Activated naive CD8-positive, alpha-beta T cell treated with anti-CD3 and anti-CD28 coated beads, Interleukin-2, amount 50 U/mL, for 16 hours (primary cell): ENCODE measurements at regions not wholly inside any gene's neighbourhood (a gene's known extent, or its start where the extent isn't known, plus 50 kb on each side); places are given as distances from the start of the nearest gene placed in this dataset.
"Not testable (repeated sequence)": the region's sequence is repeated elsewhere in the genome, so short reads cannot be mapped to it uniquely, and the experiment has no call there.

Experiments used
- DNase-seq: peaks from one replicate; pipeline ENCODE4 v3.0.0-alpha.2; 2020; ENCODE audit warnings: low read depth, low spot score

DNA sequence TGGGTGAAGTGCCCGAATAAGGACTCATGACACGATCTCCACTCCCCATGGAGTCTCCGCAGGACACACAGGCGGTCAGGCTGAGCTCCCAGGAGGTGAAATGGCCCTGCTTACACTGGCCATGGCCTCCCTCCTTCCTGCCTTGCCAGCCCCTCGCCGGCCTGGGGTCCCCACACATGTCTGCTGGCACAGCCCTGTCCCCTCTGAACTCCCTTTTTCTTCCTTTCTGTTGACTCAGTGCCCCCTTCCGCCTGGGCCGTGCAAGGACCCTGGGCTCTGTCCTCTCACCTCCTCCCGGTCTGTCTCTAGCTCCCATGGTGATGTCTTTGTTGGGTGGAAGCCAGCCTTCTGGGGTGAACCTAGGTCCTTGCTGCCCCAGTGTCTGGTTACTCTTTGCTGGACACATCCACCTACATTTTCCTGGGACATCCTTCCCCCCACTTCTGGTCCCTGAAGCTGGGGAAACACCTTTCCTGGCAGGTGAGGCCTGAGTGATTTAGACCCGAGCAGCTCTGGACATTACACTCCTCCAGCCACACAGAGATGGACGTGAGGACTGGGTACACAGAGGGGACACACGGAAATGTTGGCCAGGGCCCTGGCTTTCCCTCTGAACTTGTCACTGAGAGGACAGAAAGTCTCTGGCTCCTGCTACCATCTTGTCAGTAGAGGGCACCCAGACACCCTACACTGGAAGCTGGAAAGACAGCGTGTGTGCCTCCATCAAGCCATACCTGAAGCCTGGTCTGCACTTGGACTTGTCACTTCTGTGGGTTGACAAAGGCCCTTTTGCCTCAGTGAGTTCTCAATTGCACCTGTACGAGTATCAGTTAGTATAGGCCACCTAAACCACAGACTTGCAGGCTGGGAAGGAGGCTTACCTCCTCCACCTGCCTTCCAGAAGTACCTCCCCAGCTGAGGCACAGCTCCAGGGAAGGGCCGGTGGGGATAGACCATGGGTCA lies 864.3 kb downstream of the TBC1D22A start:
- DNase-seq: no peak

DNA sequence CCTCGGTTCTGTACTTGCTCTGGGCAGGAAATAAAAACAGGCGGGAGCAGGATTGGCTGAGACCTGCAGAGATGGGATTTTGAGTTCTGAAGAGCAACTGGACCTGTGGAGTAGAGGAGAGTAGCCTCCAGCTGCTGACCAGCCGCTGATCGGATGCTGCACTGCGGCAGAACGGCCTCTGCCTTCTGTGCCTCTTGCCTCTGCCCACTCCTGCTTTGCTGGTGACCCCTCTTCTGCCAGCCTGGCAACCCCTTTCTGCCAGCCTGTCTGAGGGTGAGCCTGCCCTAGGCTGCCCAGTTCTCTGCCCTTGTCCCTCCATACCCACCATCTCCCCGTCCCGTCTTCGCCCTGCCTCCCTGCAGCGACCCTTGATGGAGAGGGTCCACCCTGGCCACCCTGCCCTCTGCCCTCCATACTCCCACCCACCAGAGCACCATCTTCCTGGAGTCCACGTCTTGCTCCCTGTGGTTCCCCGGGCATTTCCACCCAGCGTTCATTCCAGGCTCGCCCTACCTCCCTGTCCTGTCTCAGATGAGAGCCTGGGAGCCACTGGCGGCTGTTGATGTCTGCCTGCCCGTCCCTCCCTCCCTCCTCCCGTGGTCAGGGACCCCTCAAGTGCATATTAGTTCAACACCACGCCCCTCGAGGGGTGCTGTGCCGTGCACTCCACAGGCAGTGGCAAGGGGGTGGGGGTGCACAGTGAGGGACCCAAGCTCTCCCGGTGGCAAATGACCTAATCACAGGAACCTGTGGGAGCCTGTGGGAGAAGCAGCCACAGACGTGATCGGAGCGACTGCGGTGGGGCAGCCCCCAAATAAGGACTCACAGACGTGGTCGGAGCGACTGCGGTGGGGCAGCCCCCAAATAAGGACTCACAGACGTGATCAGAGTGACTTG lies 863.3 kb downstream of the TBC1D22A start:
- no peak for DNase-seq

DNA sequence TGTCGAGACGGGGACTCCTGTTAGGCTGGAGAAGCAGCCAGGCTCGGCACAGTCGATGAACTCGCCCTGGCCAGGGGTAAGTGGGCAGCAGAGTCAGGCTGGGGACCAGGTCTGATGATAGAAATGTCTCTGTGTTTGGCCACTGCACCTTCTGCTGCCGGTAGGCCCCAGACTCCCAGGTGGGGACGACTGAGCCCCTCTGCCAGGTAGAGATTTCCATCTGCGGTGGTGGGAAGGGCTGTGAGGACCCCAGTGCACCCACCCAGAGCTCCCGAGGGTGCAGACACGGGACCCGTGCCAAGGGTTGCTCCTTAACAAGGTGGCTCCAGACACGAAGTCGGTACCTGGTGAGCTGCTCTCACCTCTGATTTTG lies 862.5 kb downstream of the TBC1D22A start:
- DNase-seq: no peak

- DNase-seq: no peak
Measured at GRCh38 chr22:47624252-47625012, 862.0 kb downstream of the TBC1D22A start.

DNA sequence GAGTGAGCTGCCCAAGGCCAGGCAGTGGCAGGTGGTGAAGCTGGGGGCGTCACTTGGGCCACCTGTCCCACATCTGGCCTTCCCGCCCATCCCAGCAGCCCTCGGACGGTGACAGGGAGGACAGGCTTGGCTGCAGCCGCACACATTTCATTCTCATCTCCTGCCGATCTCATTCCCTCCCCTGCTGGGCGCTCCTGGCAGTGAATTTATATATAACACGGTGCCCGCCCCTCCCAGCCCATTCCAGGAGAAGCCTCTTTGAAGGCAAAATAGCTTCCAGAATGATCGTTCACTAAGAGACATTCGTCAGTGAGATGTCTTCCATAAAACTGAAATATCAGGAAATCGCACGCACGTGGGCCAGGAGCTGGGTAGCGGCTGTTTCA lies 861.3 kb downstream of the TBC1D22A start:
- DNase-seq: no peak

GRCh38 chr22:47623066-47623762 lies 860.8 kb downstream of the TBC1D22A start:
- no peak for DNase-seq

DNA sequence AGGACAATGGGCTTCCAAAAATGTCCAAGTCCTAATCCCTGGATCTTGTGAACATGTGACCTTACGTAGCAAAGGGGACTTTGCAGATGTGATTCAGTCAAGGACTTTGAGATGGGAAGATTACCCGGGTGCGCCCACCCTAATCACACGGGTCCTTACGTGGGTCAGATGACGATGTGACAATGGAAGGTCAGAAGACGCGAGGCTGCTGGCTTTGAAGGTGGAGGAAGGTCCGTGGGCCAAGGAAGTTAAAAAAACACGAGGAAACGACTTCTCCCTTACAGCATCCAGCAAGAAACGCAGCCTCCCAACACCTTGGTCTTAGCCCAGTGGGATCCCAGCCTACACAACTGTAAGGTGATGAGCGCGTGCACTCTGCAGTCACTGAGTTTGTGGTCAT lies 860.1 kb downstream of the TBC1D22A start:
- no peak for DNase-seq

- DNase-seq: no peak
Measured at GRCh38 chr22:47621253-47621652, 858.8 kb downstream of the TBC1D22A start.

GRCh38 chr22:47620391-47620790 lies 857.9 kb downstream of the TBC1D22A start:
- DNase-seq: no peak

- no peak for DNase-seq
Measured at GRCh38 chr22:47619631-47620030, 857.2 kb downstream of the TBC1D22A start.

- no peak for DNase-seq
Measured at GRCh38 chr22:47618180-47619010, 855.9 kb downstream of the TBC1D22A start.

DNA sequence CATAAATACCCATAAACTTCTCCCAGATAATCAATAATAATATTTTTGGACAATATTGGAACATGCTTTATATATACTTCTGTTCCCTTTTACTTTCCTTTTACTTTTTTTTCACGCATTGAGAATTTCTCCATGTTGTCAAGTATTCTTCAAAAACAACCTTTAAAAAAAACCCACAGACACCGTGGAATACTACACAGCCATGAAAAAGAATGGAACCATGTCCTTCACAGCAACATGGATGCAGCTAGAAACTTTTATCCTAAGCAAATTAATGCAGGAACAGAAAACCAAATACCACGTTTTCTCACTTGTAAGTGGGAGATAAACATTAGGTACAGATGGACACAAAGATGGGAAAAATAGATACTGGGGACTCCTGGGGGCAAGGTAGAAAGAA lies 854.7 kb downstream of the TBC1D22A start:
- DNase-seq: no peak

DNA sequence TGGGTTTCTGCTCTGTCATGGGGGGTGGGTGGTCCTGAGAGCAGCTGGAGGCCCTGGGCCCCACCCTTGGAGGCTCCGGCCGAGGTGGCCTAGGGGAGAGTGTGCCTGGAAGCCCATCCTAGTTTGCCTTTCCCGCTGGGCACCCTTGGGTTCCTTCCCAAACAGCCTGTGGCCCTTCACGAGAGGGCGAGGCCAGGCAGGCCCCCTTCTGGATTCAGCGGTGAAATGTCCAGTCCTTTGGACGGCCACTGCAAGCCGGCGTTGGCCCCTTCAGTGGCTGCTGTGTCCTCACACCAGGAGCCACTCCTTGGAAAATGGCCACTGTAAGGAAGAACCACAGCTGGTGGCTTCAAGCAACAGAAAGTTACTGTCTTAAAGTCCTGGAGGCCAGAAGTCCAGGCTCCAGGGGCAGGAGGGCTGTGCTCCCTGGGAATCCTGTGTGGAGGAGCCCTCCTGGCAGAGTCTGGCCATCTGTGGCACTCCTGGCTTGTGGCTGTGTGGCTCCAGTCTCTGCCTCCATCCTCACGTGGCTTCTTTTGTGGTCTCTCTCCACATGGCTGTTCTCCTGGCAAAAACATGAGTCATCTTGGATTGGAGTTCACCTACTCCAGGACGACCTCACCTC lies 854.1 kb downstream of the TBC1D22A start:
- no peak for DNase-seq

GRCh38 chr22:47615051-47615450 lies 852.6 kb downstream of the TBC1D22A start:
- DNase-seq: no peak

DNA sequence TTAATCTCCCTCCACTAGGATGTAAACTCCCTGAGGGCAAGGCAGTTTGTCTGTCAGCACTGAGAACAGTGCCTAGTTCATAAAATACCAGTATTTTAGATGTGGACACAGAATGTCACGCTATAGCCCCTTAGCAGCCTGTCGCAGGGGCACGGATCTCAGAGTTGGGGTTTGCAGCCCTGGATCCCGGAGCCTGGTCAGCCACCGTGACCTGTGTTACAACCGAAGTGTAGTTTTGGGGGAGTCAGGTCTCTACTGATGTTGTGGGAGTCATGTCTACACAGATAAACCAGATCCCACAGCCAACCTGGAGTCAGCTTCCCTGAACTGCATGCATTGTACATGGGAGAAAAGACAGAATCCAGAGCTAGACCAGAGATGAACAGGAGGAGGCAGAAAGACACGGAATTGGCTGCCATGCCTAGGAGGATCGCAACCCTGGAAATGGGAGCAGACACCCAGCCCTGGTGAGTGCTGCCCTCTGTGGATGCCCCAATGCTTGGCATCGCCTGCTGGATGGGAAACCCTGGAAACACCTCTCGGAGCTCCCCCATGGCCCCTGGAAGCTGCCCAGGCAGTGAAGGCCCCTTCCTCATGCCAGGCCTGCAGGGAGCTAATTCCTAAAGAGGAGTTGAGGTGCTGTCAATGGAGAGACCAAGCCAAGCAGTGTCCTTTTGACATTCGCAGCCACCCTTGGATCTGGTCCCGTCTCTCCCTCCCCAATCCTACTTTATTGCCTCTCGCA lies 851.3 kb downstream of the TBC1D22A start:
- DNase-seq: no peak

DNA sequence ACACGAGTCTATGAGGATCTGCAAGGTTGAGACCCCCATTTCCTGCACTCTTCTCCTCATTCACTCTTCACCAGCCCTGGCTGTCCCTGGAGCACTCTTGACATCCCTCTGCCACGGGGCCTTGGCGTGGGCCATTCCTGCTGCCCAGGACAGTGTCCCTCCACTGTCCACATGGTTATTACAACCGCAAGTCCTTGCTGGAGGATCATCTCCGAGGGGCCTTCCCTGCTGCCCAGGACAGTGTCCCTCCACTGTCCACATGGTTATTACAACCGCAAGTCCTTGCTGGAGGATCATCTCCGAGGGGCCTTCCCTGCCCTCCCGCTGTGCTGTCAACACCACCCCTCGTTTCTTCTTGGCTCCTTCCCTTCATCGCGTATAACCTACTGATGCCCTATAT lies 850.7 kb downstream of the TBC1D22A start:
- not testable (repeated sequence) for DNase-seq

- DNase-seq: no peak
Measured at GRCh38 chr22:47612311-47612910, 850.0 kb downstream of the TBC1D22A start.

- no peak for DNase-seq
Measured at GRCh38 chr22:47610764-47611163, 848.3 kb downstream of the TBC1D22A start.

DNA sequence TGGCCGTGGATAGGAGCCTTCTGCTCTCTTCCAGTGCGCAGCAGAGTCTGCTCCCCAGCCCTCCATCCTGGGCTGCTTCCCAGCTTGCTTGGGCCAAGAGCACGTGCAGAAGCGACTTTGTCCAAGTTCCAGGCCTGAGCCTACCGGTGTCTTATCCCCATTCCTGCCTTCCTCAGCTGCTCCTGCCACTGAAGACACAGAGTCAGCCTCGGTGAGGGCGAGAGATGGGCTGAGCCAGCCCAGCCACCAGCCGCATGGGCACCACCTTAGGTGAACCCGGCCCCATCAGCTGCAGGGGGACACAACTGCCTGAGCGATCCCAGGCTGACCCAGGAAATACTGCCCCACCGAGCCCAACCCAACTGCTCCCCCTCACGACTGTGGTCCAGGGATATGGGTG lies 847.8 kb downstream of the TBC1D22A start:
- no peak for DNase-seq
